HG02642 (cell line): ENCODE measurements at regions not wholly inside any gene's neighbourhood (a gene's known extent, or its start where the extent isn't known, plus 50 kb on each side); places are given as distances from the start of the nearest gene placed in this dataset.
"Not testable (repeated sequence)": the region's sequence is repeated elsewhere in the genome, so short reads cannot be mapped to it uniquely, and the experiment has no call there.

Experiments used
- ATAC-seq: cut with Tn5 transposase; IDR thresholded peaks from one replicate; pipeline ENCODE4 v1.9.1; 2021; ENCODE audit warnings: mild to moderate bottlenecking; ENCODE audit not compliant: unreplicated experiment, poor library complexity

GRCh38 chr6:58332108-58332507, 1014.7 kb downstream of the PRIM2 start:
- ATAC-seq = not testable (repeated sequence)

DNA sequence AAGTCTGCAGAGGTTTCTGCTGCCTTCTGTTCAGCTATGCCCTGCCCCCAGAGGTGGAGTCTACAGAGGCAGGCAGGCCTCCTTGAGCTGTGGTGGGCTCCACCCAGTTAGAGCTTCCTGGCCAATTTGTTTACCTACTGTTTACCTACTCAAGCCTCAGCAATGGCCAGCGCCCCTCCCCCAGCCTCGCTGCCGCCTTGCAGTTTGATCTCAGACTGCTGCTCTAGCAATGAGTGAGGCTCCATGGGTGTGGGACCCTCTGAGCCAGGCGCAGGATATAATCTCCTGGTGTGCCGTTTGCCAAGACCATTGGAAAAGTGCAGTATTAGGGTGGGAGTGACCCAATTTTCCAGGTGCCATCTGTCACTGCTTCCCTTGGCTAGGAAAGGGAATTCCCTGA, 1024.9 kb downstream of the PRIM2 start:
- not testable (repeated sequence) for ATAC-seq

DNA sequence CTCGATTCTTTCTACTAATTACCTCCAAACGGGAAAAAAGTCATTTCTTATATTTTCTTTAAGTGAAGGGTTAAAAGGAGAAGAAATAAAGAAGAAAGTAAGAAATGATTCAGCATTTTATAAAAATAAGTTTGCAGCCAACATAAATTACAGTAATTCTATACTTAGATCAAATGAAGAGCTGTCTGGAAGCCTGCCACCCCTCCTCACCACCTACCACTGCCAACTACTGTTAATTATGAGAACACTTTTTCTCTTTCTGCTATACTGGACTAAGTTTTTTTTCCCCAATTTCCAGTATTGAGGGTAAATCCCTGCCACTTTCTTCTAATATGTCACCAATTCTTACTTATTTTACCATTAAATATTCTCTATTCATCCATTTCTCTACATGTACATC, 1030.1 kb downstream of the PRIM2 start:
- ATAC-seq = not testable (repeated sequence)

DNA sequence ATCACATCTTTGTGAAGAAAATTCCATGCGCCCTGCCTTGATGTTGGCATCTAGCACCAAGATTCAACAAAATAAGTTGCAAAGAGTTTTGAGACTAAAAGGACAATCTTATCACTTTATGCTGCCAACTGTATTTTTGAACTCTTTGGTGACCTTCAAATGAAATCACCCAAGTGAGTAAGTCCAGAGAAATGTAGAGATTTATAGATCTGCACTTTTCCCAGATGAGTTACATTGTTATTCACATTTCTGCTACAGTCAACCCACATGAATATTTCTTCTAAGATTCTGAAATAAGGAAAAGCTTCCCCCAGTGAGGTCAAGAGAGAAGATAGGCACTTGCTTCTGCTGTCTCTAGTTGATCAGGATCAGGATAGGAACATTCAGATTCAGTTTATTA, 1034.2 kb downstream of the PRIM2 start:
- ATAC-seq = not testable (repeated sequence)

DNA sequence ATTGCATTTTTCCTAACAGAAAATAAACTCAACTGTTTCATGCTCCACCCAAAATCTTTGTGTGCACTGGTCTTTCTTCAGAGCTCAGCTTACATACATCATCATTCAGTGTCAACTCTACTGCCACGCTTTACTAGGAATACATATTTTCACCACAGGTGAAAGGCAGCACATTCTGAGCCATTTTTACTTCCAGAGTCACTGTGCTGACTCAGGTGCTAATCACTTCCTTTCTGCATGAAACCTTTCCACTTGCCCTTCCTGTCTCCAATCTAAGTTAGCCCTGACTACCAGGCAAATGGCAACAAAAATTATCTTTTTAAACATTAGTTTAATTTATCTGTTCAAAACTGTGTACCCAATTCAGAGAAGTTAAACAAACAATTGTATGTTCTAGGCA, 1041.0 kb downstream of the PRIM2 start:
- not testable (repeated sequence) for ATAC-seq

GRCh38 chr6:58365856-58366255, 1048.4 kb downstream of the PRIM2 start:
- ATAC-seq = not testable (repeated sequence)

GRCh38 chr6:58406659-58407058, 1089.2 kb downstream of the PRIM2 start:
- ATAC-seq = not testable (repeated sequence)

- ATAC-seq = no peak
These were observed 1101.9 kb downstream of the PRIM2 start for GRCh38 chr6:58419321-58419720.
